ENCODE measurements at regions not wholly inside any gene's neighbourhood (a gene's known extent, or its start where the extent isn't known, plus 50 kb on each side); places are given as distances from the start of the nearest gene placed in this dataset.

DNA sequence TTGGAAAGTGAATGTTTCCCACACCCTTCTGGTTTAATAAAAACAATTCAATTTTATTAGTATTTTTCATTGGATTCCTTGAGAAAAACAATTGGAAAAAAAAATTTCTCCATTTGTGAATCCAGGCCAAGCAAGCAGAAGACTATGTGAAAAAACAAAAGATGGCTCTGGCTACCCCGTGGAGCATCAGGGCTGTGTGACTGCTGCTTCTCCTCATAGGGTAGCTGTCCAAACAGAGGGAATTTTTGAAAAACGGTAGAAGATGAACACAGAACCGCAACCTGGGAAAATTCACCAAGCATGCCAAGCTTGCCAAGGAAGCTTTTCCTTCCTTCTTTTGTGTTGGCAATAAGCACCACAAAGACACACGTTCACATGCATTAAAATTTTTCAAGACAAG is 71.3 kb upstream of the ACVR2A start:
- TF ChIP-seq POLR2AphosphoS5 (IDR thresholded peaks at IDR 0.05) (no peak), CTCF (IDR thresholded peaks at IDR 0.05) (no peak), POLR2A (IDR thresholded peaks at IDR 0.05) (no peak)

Measured in sigmoid colon (tissue), 4 donors.